ENCODE measurements at regions not wholly inside any gene's neighbourhood (a gene's known extent, or its start where the extent isn't known, plus 50 kb on each side); places are given as distances from the start of the nearest gene placed in this dataset.

DNA sequence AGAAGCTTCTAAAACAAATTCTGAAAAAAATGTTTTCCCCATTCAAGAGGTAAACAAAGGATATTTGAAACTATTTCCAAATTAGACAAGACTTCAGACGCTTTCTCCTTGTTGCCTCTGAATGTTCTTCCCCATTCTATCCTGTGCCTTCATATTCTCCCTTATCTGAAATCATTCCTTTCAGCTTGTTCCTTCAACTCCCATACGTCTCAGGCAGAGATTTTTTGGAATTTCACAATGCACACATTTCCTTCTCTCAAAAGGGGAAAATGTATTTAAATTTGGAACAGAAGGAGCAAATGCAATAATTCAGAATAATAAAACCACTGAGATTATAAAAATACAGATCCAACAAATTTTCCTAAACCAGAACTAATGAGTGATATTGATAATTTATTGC lies 198.7 kb upstream of the IVNS1ABP start:
- Histone ChIP-seq H3K4me1 (peaks cover 0 to 11% (median 0%) of the 10 kb centered on the region in 4 donors), H3K36me3 (no peaks in the 10 kb centered on the region), H3K9me3 (no peaks in the 10 kb centered on the region), H3K27me3 (no peaks in the 10 kb centered on the region), H3K4me3 (no peak overlapping the region), H3K27ac (no peak overlapping the region)
- no peak for DNase-seq
- TF ChIP-seq POLR2A (IDR thresholded peaks at IDR 0.05), result no peak
- TF ChIP-seq, protein P1, sequence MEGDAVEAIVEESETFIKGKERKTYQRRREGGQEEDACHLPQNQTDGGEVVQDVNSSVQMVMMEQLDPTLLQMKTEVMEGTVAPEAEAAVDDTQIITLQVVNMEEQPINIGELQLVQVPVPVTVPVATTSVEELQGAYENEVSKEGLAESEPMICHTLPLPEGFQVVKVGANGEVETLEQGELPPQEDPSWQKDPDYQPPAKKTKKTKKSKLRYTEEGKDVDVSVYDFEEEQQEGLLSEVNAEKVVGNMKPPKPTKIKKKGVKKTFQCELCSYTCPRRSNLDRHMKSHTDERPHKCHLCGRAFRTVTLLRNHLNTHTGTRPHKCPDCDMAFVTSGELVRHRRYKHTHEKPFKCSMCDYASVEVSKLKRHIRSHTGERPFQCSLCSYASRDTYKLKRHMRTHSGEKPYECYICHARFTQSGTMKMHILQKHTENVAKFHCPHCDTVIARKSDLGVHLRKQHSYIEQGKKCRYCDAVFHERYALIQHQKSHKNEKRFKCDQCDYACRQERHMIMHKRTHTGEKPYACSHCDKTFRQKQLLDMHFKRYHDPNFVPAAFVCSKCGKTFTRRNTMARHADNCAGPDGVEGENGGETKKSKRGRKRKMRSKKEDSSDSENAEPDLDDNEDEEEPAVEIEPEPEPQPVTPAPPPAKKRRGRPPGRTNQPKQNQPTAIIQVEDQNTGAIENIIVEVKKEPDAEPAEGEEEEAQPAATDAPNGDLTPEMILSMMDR (IDR thresholded peaks at IDR 0.05), result no peak

DNA sequence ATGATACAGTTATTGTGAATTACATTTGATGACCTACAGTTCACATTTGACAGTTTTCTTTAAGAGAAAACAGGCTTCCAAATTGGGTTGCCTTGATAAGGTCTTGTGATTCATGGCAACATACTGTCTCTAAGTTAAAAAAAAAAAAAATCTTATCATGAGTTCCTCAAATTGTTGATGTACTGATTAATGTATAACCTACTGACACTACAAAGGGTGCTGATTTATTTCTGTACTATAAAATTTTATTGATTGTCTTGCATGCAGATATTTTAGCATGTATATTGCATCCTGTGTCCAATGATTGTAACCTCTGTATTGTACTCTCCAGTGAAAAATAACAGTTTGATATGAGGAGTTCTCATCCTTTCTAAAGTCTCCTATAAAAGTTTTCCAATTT lies 197.3 kb upstream of the IVNS1ABP start:
- no peak overlapping the region for H3K27ac ChIP-seq
- H3K27me3 ChIP-seq, result no peaks in the 10 kb centered on the region
- TF ChIP-seq, protein P1 (IDR thresholded peaks at IDR 0.05), result no peak
- no peak for TF ChIP-seq POLR2A (IDR thresholded peaks at IDR 0.05)
- no peak for DNase-seq
- no peaks in the 10 kb centered on the region for H3K9me3 ChIP-seq
- no peaks in the 10 kb centered on the region for H3K36me3 ChIP-seq
- peaks cover 0 to 11% (median 0%) of the 10 kb centered on the region in 4 donors for H3K4me1 ChIP-seq
- no peak overlapping the region for H3K4me3 ChIP-seq

- Histone ChIP-seq H3K4me3 (no peak overlapping the region), H3K27ac (no peak overlapping the region), H3K4me1 (peaks cover 0 to 11% (median 0%) of the 10 kb centered on the region in 4 donors), H3K9me3 (no peaks in the 10 kb centered on the region), H3K27me3 (no peaks in the 10 kb centered on the region), H3K36me3 (no peaks in the 10 kb centered on the region)
- DNase-seq, result no peak
- TF ChIP-seq, protein P1 (IDR thresholded peaks at IDR 0.05), result no peak
- no peak for TF ChIP-seq POLR2A (IDR thresholded peaks at IDR 0.05)
Measured at GRCh38 chr1:185512442-185512841, 195.4 kb upstream of the IVNS1ABP start.

GRCh38 chr1:185501099-185501498 lies 184.1 kb upstream of the IVNS1ABP start:
- H3K4me3 ChIP-seq, result no peak overlapping the region
- H3K36me3 ChIP-seq, result no peaks in the 10 kb centered on the region
- TF ChIP-seq, protein P1 (IDR thresholded peaks at IDR 0.05), result no peak
- TF ChIP-seq POLR2A (IDR thresholded peaks at IDR 0.05), result no peak
- H3K4me1 ChIP-seq, result no peaks in the 10 kb centered on the region
- no peak for DNase-seq
- no peaks in the 10 kb centered on the region for H3K9me3 ChIP-seq
- H3K27me3 ChIP-seq, result no peaks in the 10 kb centered on the region
- H3K27ac ChIP-seq, result no peak overlapping the region

GRCh38 chr1:185500001-185500626 lies 183.1 kb upstream of the IVNS1ABP start:
- H3K36me3 ChIP-seq, result no peaks in the 10 kb centered on the region
- TF ChIP-seq POLR2A (IDR thresholded peaks at IDR 0.05), result no peak
- TF ChIP-seq, protein P1 (IDR thresholded peaks at IDR 0.05), result no peak
- no peak overlapping the region for H3K4me3 ChIP-seq
- no peaks in the 10 kb centered on the region for H3K27me3 ChIP-seq
- no peaks in the 10 kb centered on the region for H3K9me3 ChIP-seq
- no peak for DNase-seq
- H3K27ac ChIP-seq, result no peak overlapping the region
- no peaks in the 10 kb centered on the region for H3K4me1 ChIP-seq

DNA sequence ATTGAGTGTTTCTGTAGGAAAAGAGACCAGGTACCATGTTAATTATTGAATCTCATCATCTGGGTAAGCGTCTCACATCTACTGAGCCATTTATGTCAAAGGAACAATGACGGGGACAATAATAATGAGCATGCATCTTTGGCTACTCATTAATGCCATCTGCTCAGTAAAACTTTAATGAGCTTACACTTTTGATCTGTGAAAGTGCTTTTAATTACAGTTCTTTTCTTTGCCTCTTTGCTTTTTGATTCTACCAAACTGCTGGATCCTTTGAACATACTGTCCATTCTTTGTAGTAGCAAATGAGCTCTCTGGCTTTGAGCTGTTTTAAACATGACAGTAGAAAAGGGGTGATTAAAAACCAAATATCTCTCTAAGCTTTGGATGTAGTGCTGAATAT lies 181.2 kb upstream of the IVNS1ABP start:
- no peaks in the 10 kb centered on the region for H3K36me3 ChIP-seq
- no peak for DNase-seq
- no peaks in the 10 kb centered on the region for H3K4me1 ChIP-seq
- H3K27me3 ChIP-seq, result no peaks in the 10 kb centered on the region
- H3K9me3 ChIP-seq, result no peaks in the 10 kb centered on the region
- no peak overlapping the region for H3K27ac ChIP-seq
- no peak overlapping the region for H3K4me3 ChIP-seq
- TF ChIP-seq, protein P1 (IDR thresholded peaks at IDR 0.05), result no peak
